ENCODE measurements at regions not wholly inside any gene's neighbourhood (a gene's known extent, or its start where the extent isn't known, plus 50 kb on each side); places are given as distances from the start of the nearest gene placed in this dataset.

- no peak for DNase-seq (ENCODE audit: extremely low read depth in 1 of 2, low read depth in 1 of 2)
Observed at GRCh38 chr3:27935492-27935891, 213.4 kb upstream of the EOMES start.

DNA sequence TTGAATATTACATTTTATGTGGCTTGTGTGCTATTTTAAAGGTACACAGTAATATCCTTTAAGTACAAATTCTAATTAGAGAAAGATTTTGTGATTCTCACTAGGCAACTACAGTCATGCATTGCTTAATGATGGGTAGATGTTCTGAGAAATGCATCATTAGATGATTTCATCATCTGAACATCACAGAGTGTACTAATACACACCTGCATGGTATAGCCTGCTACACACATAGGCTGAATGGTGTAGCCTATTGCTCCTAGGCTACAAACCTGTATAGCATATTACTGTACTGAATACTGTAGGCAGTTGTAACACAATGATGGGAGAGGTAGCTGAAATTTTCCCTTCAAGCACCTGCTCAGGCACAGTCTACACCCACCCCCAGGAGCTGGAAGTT lies 217.4 kb upstream of the EOMES start:
- no peak for DNase-seq (ENCODE audit: extremely low read depth in 1 of 2, low read depth in 1 of 2)

GRCh38 chr3:27939940-27940339 lies 217.8 kb upstream of the EOMES start:
- DNase-seq (ENCODE audit: extremely low read depth in 1 of 2, low read depth in 1 of 2) = no peak

DNA sequence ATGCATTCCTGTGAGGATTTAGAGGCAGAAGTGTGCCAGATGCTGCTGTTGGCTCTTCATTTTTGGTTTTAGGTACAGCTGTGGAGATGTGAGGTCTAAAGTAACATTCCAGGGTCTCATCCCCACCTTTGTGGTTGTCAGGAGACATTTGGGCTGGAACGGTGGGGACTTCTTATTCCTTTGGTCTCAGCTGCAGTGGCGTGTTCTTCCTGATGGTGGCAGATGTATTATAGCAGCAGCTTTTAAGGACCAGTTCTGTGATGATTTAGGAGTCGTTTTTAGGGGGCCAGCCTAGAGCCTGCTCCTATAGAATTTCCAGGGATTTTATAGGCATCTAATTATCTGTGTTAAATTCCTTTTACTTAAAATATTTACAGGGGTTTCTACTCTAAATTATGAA lies 221.0 kb upstream of the EOMES start:
- DNase-seq (ENCODE audit: extremely low read depth in 1 of 2, low read depth in 1 of 2) = no peak

DNA sequence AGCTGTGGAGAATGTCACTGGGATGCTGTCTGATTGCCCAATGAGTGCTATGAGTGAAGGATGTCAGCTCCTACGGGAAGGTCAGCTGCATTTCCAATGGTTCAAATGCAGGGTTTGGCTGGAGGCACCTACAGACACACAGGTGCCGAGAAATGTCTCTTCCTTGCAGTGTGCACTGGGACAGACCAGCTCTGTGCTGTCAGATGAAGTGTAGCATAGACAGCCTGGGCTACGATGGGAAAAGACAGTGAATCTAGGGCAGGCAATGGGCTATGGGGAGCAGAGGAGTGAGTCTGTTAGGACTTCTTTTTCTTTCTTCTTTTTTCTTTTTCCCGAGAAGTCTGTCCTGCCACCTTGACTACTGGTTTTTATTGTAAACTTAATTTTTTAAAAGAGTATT lies 223.1 kb upstream of the EOMES start:
- DNase-seq (ENCODE audit: extremely low read depth in 1 of 2, low read depth in 1 of 2) = no peak

GRCh38 chr3:27960133-27960532 lies 238.0 kb upstream of the EOMES start:
- DNase-seq (ENCODE audit: extremely low read depth in 1 of 2, low read depth in 1 of 2) = no peak

DNA sequence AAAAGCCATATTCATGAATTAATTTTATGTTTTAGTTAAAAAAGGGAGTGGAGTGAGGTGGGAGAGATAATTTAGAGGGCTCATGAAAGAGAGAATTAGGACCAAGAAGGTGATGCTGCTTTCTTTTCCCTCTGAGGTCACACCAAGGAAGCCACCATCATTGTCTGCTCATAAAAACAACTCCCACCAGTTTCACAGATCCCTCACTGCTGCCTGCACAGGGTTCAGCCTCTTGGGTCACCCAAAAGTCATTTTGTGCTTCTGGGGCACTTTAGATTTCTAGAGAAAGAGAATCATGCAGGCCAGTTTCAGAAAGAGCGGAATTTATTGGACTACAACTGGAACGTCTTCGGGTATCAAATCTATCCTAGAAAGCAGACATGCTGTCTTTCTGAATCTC lies 241.4 kb upstream of the EOMES start:
- no peak for DNase-seq (ENCODE audit: extremely low read depth in 1 of 2, low read depth in 1 of 2)

DNA sequence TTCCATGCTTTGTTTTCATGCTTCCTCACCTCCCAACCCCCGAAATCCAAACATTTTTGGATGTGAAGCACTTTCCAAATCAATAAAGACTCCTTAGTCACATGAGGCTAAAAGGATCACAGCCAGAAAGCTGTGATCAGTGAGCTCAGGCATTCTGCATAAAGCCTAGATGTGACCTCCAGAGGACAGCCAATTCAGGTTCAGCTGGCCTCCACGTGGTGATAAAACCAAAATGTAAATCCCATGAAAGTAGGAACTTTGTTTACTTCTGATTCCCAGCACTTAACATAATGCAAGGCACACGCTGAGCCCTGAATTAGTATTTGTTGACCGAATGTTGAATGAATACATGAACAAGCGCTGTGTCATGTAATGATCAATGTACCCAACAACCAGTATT lies 249.5 kb upstream of the EOMES start:
- DNase-seq (ENCODE audit: extremely low read depth in 1 of 2, low read depth in 1 of 2) = no peak

- no peak for DNase-seq (ENCODE audit: extremely low read depth in 1 of 2, low read depth in 1 of 2)
Observed at GRCh38 chr3:27976933-27977332, 254.8 kb upstream of the EOMES start.

DNA sequence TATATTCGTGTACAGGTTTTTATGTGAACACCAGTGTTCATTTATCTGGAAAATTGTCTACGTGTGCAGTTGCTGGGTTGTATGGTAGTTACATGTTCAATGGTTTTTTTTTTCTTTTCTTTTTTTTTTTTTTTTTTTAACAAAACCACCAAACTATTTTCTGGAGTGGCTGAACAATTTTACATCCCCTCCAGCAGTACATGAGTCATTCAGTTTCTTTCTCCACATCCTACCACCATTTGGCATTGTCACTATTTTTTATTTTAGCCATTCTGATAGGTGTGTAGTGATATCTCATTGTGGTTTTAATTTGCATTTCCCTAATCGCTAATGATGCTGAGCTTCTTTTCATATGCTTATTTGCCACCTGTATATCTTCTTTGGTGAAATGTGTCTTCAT lies 256.3 kb upstream of the EOMES start:
- DNase-seq (ENCODE audit: extremely low read depth in 1 of 2, low read depth in 1 of 2) = no peak

- DNase-seq (ENCODE audit: extremely low read depth in 1 of 2, low read depth in 1 of 2) = no peak
Observed at GRCh38 chr3:27985369-27986035, 255.9 kb upstream of the CMC1 start.

DNA sequence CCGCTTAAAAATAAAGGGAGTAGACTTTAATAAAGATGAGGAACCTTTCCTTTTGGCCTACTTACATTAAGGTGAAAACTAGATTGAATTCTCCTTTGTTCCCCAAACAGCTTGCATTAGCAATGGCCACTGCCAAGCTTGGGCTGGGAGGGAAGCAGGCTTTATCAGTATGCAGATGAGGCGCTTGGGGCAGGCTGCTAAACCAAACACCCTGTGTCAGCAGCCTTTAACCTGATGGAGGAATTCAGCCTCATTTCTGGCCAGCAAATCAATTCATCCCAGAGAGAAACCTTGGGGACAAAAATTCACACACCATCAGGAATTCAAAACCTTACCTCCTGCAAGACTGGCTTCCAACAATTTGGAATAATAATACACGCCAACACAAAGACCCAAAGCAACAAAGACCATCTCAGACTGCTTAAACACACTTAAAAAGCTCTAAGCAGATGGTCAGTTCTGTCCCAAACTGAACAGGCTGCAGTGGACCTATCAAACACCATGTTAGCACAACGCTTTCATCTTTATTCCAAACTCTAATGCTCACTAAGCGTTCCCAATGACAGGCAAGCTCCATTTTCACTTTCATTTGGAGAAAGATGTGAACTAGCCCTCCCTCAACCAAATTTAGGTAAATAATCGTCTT lies 255.1 kb upstream of the CMC1 start:
- no peak for DNase-seq (ENCODE audit: extremely low read depth in 1 of 2, low read depth in 1 of 2)

GRCh38 chr3:27990324-27990723 lies 251.1 kb upstream of the CMC1 start:
- no peak for DNase-seq (ENCODE audit: extremely low read depth in 1 of 2, low read depth in 1 of 2)

- DNase-seq (ENCODE audit: extremely low read depth in 1 of 2, low read depth in 1 of 2) = no peak
Observed at GRCh38 chr3:27990837-27991236, 250.6 kb upstream of the CMC1 start.

- no peak for DNase-seq (ENCODE audit: extremely low read depth in 1 of 2, low read depth in 1 of 2)
Observed at GRCh38 chr3:27993051-27993450, 248.4 kb upstream of the CMC1 start.

- DNase-seq (ENCODE audit: extremely low read depth in 1 of 2, low read depth in 1 of 2) = no peak
Observed at GRCh38 chr3:28000608-28001007, 240.8 kb upstream of the CMC1 start.

GRCh38 chr3:28008235-28008634 lies 233.2 kb upstream of the CMC1 start:
- no peak for DNase-seq (ENCODE audit: extremely low read depth in 1 of 2, low read depth in 1 of 2)

GRCh38 chr3:28012830-28013229 lies 228.6 kb upstream of the CMC1 start:
- no peak for DNase-seq (ENCODE audit: extremely low read depth in 1 of 2, low read depth in 1 of 2)

GRCh38 chr3:28013864-28014473 lies 227.4 kb upstream of the CMC1 start:
- DNase-seq (ENCODE audit: extremely low read depth in 1 of 2, low read depth in 1 of 2) = no peak

GRCh38 chr3:28018925-28019718 lies 222.3 kb upstream of the CMC1 start:
- DNase-seq (ENCODE audit: extremely low read depth in 1 of 2, low read depth in 1 of 2) = no peak

GRCh38 chr3:28019740-28020139 lies 221.7 kb upstream of the CMC1 start:
- no peak for DNase-seq (ENCODE audit: extremely low read depth in 1 of 2, low read depth in 1 of 2)

DNA sequence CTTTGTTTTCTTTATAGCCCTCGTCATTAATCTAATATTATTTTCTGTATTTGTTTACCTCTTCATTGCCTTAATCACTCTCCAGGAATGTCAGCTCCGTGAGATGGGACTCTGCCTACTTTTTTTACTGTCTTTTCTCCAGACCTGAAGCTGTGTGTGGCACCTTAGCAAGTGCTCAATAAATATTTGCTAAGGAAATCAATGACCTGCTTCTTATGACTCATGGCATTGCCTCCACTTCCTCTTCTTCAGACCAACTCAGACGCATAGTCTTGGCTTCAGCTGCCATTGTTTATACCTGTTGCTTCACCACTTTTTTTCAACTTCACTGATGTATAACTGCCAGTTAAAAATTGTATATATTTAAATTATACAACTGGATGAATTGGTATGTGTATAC lies 218.5 kb upstream of the CMC1 start:
- DNase-seq (ENCODE audit: extremely low read depth in 1 of 2, low read depth in 1 of 2) = no peak

Measured in activated CD8-positive, alpha-beta memory T cell treated with anti-CD3 and anti-CD28 coated beads for 1 hour (primary cell).